ENCODE measurements at regions not wholly inside any gene's neighbourhood (a gene's known extent, or its start where the extent isn't known, plus 50 kb on each side); places are given as distances from the start of the nearest gene placed in this dataset.

GRCh38 chr3:146780251-146780650 is 175.1 kb upstream of the PLSCR5 start:
- no peak overlapping the region for H3K4me3 Mint-ChIP-seq

More at GRCh38 chr3:146780251-146780650, 175.1 kb upstream of the PLSCR5 start:
- Mint-ChIP-seq H3K4me1 (peaks cover 32% of the 10 kb centered on the region), H3K27ac (no peak overlapping the region), H3K27me3 (ENCODE audit: low read depth) (peaks cover 90% of the 10 kb centered on the region), H3K9me3 (no peaks in the 10 kb centered on the region), H3K36me3 (no peaks in the 10 kb centered on the region)
- POLR2A ChIA-PET, result no interaction called here
- no peak for ATAC-seq
- DNase-seq (ENCODE audit: low spot score), result no peak
- CTCF ChIA-PET, result no interaction called here
- TF ChIP-seq ELF4 (CRISPR knock-in tag; IDR thresholded peaks at IDR 0.05; ENCODE audit: low read depth) (no peak), ZNF317 (CRISPR knock-in tag; IDR thresholded peaks at IDR 0.05; ENCODE audit: borderline replicate concordance, low read depth) (no peak), FOXP1 (CRISPR knock-in tag; IDR thresholded peaks at IDR 0.05; ENCODE audit: borderline replicate concordance) (no peak), ZNF512 (CRISPR knock-in tag; IDR thresholded peaks at IDR 0.05; ENCODE audit: borderline replicate concordance) (no peak), ZNF671 (CRISPR knock-in tag; IDR thresholded peaks at IDR 0.05) (no peak), ZNF138 (CRISPR knock-in tag; conservative IDR thresholded peaks at IDR 0.05) (no peak), AR (CRISPR knock-in tag; IDR thresholded peaks at IDR 0.05) (no peak), FOXK1 (CRISPR knock-in tag; IDR thresholded peaks at IDR 0.05) (no peak), NR2C2 (CRISPR knock-in tag; IDR thresholded peaks at IDR 0.05) (no peak), CDX4 (CRISPR knock-in tag; IDR thresholded peaks at IDR 0.05; ENCODE audit: borderline replicate concordance) (no peak), STAT6 (CRISPR knock-in tag; conservative IDR thresholded peaks at IDR 0.05; ENCODE audit: low read depth) (no peak), ZNF423 (CRISPR knock-in tag; IDR thresholded peaks at IDR 0.05) (no peak), TEAD1 (CRISPR knock-in tag; IDR thresholded peaks at IDR 0.05) (no peak), ZNF121 (CRISPR knock-in tag; IDR thresholded peaks at IDR 0.05) (no peak), TEAD4 (CRISPR knock-in tag; IDR thresholded peaks at IDR 0.05) (no peak), PRRX2 (CRISPR knock-in tag; IDR thresholded peaks at IDR 0.05) (no peak), TP53 (CRISPR knock-in tag; IDR thresholded peaks at IDR 0.05) (no peak), ZNF281 (CRISPR knock-in tag; IDR thresholded peaks at IDR 0.05) (no peak), FOXP4 (CRISPR knock-in tag; IDR thresholded peaks at IDR 0.05) (no peak), FOXJ3 (CRISPR knock-in tag; IDR thresholded peaks at IDR 0.05; ENCODE audit: borderline replicate concordance) (no peak)

All from WTC11 (cell line).